ENCODE measurements at regions not wholly inside any gene's neighbourhood (a gene's known extent, or its start where the extent isn't known, plus 50 kb on each side); places are given as distances from the start of the nearest gene placed in this dataset.
A peak's percentile ranks its signal among the peaks of the same experiment; 100 is the strongest.

DNA sequence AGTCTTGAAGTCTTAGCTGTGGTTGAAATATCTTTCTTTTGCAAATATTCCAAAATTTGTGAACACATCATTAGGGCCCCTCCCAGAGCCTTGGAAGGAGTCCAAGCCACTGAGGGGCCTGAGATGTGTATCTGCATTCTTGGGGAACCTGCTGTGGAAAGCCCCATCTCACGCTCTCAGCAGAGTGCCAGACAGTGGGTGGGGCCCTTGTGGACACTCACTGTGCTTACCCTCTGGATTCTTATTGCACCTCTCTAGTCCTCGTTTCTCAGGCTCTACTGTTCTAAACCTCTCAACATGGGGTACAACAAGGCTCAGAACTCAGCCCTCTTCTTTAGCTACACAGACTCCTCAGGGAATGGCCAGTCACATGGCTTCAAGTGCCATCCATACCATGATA is 416.2 kb upstream of the CDH4 start:
- Histone ChIP-seq H3K4me1 (no peaks in the 10 kb centered on the region), H3K27me3 (no peaks in the 10 kb centered on the region), H3K4me3 (ENCODE audit: low read depth, low read length) (no peak overlapping the region), H3K36me3 (no peaks in the 10 kb centered on the region), H3K9me3 (no peaks in the 10 kb centered on the region)
- TF ChIP-seq, protein P1, sequence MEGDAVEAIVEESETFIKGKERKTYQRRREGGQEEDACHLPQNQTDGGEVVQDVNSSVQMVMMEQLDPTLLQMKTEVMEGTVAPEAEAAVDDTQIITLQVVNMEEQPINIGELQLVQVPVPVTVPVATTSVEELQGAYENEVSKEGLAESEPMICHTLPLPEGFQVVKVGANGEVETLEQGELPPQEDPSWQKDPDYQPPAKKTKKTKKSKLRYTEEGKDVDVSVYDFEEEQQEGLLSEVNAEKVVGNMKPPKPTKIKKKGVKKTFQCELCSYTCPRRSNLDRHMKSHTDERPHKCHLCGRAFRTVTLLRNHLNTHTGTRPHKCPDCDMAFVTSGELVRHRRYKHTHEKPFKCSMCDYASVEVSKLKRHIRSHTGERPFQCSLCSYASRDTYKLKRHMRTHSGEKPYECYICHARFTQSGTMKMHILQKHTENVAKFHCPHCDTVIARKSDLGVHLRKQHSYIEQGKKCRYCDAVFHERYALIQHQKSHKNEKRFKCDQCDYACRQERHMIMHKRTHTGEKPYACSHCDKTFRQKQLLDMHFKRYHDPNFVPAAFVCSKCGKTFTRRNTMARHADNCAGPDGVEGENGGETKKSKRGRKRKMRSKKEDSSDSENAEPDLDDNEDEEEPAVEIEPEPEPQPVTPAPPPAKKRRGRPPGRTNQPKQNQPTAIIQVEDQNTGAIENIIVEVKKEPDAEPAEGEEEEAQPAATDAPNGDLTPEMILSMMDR (IDR thresholded peaks at IDR 0.05; ENCODE audit: low read depth, low read length) = no peak
- DNase-seq = no peak

DNA sequence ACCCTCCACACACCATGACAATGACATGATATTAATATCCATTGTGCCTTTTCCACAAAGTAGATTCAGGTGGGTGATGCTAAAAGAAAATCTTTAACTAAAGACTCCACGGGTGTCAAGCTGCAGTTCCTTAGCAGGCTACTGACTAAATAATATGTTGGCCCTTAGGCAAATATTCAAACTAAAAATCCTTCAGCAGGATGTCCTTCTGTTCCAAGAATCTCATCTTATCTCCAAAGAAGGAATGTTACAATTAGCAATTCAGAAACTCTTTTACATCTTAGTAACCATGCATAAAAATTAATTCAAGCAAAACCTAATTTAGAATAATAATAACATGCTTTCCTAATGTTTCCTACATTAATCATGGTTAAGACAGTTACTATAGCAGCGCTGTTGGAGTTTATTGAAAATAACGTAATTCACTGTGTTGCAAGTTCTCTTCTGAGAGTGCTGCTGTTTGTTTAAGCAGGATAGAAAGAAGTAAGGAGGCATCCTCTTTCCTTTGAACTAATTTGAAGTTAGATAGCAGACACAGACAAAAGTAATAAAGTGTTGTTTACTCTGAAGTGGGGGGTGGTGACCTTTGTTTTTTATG is 414.8 kb upstream of the CDH4 start:
- no peaks in the 10 kb centered on the region for H3K9me3 ChIP-seq
- no peaks in the 10 kb centered on the region for H3K4me1 ChIP-seq
- DNase-seq = no peak
- TF ChIP-seq, protein P1 (IDR thresholded peaks at IDR 0.05; ENCODE audit: low read depth, low read length) = no peak
- no peaks in the 10 kb centered on the region for H3K27me3 ChIP-seq
- H3K4me3 ChIP-seq (ENCODE audit: low read depth, low read length) = no peak overlapping the region
- H3K36me3 ChIP-seq = no peaks in the 10 kb centered on the region

DNA sequence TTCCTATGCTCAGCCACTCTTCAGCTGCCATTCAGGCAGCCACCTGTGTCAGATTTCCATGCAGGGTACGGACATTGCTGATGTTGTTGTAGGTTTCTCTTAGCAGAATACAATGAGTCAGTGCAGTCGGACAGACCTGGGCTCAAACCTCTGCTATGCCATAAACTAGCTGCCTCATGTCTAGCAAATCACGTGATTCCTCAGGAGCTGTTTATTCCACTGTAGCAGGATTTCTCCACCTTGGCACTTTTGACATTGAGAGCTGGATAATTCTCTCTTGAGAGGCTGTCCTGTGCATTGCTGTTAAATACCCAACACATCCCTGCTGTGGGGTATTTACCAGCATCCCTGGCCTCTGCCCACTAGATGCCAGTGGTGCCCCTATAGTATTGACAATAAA is 413.8 kb upstream of the CDH4 start:
- Histone ChIP-seq H3K9me3 (no peaks in the 10 kb centered on the region), H3K4me1 (no peaks in the 10 kb centered on the region), H3K4me3 (ENCODE audit: low read depth, low read length) (no peak overlapping the region), H3K27me3 (no peaks in the 10 kb centered on the region), H3K36me3 (no peaks in the 10 kb centered on the region)
- DNase-seq = no peak
- TF ChIP-seq, protein P1 (IDR thresholded peaks at IDR 0.05; ENCODE audit: low read depth, low read length) = no peak

DNA sequence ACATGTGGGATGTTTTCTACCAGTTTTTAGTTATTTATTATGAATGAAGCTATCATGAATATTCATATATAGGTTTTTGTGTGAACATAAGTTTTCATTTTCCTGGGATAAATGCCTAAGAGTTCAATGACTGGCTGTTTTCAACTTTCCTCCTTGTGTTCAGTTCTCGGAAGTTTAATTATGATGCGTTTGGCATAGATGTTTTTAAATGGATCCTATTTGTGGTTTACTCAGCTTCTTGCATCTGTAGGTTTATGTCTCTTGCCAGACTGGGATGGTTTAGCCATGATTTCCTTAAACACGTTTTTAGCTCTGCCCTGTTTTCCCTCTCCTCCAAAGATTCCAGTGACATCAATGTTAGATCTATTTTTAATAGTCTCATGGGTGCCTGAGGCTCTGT is 411.1 kb upstream of the CDH4 start:
- H3K36me3 ChIP-seq = no peaks in the 10 kb centered on the region
- H3K9me3 ChIP-seq = no peaks in the 10 kb centered on the region
- H3K27me3 ChIP-seq = no peaks in the 10 kb centered on the region
- H3K4me1 ChIP-seq = no peaks in the 10 kb centered on the region
- TF ChIP-seq, protein P1 (IDR thresholded peaks at IDR 0.05; ENCODE audit: low read depth, low read length) = no peak
- H3K4me3 ChIP-seq (ENCODE audit: low read depth, low read length) = no peak overlapping the region
- no peak for DNase-seq

DNA sequence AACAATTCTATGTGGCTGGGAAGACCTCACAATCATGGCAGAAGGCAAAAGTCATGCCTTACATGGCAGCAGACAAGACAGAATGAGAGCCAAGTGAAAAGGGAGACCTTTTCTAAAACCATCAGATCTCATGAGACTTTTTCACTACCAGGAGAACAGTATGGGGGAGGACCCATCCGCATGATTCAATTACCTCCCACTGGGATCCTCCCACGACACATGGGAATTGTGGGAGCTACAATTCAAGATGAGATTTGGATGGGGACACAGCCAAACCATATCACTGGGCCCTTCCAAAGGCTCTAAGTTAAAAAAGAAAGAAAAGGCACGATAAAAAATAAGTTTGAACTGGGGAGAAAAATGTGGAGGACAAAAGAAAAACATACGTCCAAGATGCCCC is 406.9 kb upstream of the CDH4 start:
- no peaks in the 10 kb centered on the region for H3K9me3 ChIP-seq
- no peak for DNase-seq
- H3K36me3 ChIP-seq = no peaks in the 10 kb centered on the region
- H3K4me3 ChIP-seq (ENCODE audit: low read depth, low read length) = no peak overlapping the region
- TF ChIP-seq, protein P1 (IDR thresholded peaks at IDR 0.05; ENCODE audit: low read depth, low read length) = no peak
- no peaks in the 10 kb centered on the region for H3K27me3 ChIP-seq
- H3K4me1 ChIP-seq = no peaks in the 10 kb centered on the region

DNA sequence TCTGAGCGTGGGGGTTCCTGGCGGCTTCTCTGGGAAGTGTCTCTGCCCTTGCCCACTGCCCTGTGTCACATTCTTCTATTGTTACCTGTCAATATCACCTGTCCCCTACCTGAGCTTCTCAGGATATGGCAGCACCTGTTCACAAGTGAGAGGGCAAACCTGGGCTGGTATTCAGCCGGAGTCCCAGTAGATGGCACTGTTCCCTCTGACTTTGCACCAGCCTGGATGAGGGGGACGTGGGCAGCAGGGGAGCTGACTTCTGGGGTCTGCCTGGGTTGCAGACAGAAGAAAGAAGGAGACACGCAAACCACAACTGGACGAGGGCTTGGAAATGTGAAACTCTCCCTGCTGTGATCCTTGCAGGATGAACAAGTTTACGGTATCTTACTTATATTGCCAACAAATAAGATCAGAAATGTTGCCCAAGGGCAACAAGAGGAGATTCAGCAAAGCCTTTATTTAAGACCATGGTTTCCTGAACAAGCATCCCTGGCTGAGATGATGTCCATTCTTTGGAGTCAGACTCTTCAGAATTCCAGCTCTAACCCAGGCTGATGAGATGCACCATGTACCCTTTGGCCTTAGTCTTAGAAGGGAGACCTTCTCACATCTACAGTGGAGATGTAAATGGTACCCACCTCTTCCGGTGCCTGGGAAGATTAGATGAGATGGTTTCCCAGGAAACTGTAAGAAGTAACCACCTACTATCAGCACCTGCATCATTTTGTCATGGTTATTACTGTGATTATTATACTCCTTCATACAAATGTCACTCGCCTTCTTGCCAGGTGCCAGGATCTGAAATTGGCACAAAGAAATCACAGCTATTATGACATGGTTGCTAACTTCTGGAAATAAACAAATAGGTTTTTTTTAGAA is 400.0 kb upstream of the CDH4 start:
- Histone ChIP-seq H3K9me3 (no peaks in the 10 kb centered on the region), H3K4me1 (no peaks in the 10 kb centered on the region), H3K4me3 (ENCODE audit: low read depth, low read length) (no peak overlapping the region), H3K27me3 (no peaks in the 10 kb centered on the region), H3K36me3 (no peaks in the 10 kb centered on the region)
- TF ChIP-seq, protein P1 (IDR thresholded peaks at IDR 0.05; ENCODE audit: low read depth, low read length) = peak; percentile 27
- no peak for DNase-seq
